IPS-11a (cell line): ENCODE measurements at regions not wholly inside any gene's neighbourhood (a gene's known extent, or its start where the extent isn't known, plus 50 kb on each side); places are given as distances from the start of the nearest gene placed in this dataset.

Source experiments
- H3K4me3 ChIP-seq: one replicate; pipeline ENCODE4 v1.5.1; 2013; ENCODE audit warnings: low read depth, low read length, control low read depth

DNA sequence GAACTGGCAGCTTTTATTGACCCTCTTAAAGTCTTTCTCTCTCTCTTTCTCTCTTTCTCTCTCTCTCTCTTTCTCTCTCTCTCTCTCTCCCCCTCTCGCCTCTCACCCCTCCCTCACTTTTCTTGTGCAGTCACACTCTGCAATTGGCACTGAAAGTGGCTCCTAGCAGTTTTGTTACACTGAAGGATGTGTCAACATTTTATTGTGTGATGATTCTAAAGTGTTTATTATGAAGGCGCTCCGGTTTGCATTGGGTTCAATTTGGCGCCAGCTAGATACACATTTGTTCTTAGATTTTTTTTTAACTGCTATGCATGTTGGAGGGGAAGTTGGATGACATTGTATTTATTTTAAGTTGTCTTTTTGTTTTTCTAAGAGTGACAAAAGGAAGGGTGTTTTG lies 64.0 kb upstream of the CHRM3 start:
- no peak overlapping the region for H3K4me3 ChIP-seq

DNA sequence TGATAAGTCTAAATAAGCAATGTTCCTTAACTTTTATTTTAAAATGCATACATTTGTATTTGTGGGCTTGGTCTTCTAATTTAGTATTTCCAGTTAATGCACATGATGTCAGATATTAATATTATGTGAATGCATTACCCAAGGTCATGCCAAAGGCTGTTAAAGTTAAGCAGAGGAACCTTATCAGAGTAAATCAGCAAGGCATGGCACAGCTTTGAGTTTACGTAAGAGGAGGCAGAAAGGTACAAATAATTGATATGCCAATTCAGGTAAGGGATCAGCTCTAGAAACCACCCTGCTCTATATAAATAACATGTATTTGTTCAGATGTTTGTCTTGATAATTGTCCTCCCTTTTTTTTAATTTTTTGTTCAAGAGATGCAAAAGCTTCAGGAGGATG lies 64.5 kb upstream of the CHRM3 start:
- no peak overlapping the region for H3K4me3 ChIP-seq

DNA sequence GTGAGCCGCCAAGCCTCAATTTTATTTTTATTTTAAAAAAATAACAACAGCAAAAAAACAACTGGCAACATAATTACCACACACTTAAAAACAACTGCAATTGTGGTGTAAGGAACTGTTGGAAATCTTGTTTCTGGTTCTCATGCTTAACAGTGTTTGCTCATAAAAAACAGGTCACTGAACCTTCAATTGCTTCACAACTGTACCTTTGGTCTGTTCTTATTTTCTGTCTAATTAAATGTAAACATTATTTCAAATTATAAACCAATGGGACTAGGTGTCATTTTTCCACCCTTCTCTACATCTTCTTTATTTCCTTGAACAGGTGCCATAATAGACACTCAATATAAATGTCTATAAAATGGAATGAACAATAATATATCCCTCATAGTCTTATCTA lies 68.4 kb upstream of the CHRM3 start:
- no peak overlapping the region for H3K4me3 ChIP-seq

DNA sequence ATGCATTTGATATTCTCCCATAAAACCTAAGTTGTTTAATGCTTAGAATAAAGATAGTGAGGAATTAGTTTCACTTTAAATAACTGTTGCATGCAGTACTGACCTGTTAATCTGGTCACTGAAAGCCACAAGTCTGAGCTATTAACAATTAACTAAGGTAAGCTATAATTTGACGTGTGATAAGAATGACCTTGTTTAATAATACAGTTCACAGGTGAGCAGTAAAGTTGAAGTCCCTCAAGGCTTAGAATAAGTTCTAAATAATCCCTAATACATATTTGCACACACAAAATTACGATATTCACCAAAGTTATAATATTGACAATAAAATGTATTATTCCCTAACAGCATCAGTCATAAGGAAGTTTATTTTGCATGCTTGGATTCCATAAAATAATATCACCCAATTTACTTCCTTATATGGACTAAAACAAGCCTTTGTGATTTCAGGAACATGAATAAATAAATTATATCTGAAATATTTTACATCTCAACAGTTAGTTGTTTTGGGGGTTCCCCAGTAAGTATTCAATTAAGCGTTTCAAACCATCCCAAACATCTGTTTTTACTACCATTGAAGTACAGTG lies 70.6 kb upstream of the CHRM3 start:
- H3K4me3 ChIP-seq, result no peak overlapping the region

DNA sequence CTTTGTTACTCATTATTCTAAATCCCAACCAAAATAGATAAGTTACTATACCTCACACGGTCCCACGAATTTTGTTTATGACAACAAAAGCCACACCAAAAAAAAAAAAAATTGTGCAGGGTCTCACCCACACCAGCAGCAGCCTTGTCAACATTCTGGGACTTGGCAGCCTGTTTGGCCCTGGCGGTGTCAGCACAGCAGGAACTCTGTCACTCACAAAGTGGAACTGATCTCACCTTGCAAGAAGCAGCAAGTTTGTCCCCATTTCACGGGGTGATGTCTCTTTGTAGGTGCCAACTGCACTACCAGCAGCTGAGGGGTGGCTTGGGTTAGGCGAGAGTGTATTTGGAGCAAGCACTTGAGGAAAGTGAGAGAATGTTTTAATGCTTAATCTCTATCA lies 75.0 kb upstream of the CHRM3 start:
- no peak overlapping the region for H3K4me3 ChIP-seq

DNA sequence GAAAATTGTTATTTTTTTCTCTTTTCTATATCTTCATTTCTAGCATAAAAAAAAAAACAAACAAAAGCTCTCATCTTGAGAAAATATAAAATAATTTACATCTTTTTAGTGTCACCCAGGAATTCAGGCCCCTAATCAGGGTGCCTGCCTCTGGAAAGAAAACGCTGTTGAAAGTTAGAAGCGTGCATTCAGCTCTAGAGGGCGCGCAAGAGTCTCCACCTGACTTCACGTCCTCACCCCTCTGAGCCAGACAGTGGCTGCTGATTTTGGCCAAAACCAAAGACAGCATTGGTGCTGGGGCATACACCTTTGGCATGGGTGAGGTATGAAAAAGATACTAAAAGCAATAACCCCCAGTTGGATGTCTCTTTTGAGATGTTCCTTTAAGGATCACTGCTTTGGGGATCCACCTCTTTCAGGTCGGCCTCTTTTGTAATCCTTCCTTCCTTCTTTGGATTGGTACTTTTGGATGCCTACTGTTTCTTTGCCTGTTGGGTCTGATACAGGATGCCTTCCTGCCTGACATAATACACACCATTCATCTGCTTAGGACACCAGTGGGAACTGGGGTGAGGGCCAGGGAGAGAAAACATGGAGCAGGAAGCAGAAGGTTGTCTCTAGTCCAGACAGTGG lies 77.6 kb upstream of the CHRM3 start:
- H3K4me3 ChIP-seq, result no peak overlapping the region

DNA sequence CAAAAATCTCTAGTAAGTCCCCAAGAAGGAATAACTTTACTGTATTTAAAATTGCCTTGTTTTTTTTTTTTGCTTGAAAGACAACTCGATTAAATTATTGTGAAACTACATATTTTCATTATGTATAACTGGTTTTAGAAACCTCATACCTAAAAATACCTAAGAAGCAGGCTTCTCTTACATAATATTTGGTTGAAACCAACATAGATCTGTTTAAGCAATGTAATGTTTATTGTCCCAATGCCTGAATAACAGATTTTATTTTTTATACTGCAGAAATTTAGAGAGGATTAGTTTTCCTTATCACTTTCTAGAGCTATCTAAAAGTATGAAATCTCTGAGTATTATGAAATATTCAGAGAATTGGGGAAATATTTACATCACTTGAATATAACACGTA lies 78.5 kb upstream of the CHRM3 start:
- H3K4me3 ChIP-seq, result no peak overlapping the region

DNA sequence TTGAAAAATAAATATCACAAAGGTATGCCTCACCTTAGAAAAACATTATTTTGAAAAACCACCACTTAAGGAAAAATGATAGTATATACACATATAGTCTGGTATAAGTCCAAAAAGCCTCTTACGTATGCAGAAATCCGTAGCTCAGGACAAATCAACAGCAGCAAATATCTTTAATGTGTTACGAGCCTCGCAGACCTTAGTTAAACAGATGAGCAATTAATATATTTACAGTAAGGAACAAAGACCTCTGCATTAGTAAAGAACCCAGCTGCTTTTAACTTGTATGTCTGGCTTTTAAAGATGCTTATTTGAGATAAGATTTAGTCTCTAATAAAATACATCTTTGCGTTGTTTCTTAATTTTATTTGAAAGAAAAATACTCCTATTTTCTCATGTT lies 79.9 kb upstream of the CHRM3 start:
- H3K4me3 ChIP-seq, result no peak overlapping the region

DNA sequence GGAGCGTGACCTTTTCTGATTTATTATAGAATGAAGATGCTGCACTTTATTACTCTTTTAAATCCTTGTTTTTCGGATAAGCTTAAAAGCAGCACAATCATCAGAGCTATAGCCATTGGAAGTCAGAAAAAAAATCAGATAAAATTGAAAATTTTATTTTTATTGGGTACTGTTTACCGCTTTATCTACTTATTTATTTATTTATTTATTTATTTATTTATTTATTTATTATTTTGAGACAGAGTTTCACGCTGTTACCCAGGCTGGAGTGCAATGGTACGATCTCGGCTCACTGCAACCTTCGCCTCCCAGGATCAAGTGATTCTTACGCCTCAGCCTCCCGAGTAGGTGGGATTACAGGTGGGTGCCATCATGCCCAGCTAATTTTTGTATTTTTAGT lies 83.1 kb upstream of the CHRM3 start:
- H3K4me3 ChIP-seq, result no peak overlapping the region

DNA sequence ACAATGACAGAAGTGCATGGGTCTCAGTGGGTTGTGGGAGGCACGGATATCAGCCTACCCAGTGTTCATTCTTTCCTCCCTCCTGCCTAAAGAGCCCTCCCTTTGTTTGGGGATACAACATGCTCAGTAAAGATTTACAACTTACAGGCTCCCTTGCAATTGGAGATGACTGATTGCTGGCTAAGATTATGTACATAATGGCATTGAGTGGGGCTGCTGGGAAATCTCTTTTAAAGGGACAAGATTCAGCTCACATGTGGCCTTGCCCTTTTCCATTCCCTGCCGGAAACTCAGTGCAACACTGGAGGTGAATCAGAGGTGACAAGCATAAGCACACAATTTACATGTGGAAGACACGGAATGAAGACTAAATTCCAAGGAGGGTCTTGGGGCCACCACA lies 83.7 kb upstream of the CHRM3 start:
- no peak overlapping the region for H3K4me3 ChIP-seq

DNA sequence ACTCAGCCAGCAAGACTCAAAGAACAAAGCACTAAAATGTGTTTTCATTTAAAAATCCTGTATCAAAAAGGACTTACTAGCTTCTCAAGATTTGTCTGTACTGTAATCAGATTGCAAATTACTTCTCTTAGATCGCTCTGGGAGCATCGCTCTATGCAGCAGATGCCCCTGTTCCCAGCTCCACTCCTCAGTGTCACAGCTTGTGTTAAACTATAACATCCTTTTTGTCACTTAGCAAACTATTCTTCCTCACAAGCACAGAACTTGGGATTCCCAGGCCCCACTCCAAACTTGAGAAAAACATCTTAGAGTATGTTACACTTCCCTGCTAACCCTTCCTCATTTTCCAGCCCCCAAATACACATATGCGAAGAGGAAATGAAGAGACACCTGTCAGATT lies 85.1 kb upstream of the CHRM3 start:
- no peak overlapping the region for H3K4me3 ChIP-seq

DNA sequence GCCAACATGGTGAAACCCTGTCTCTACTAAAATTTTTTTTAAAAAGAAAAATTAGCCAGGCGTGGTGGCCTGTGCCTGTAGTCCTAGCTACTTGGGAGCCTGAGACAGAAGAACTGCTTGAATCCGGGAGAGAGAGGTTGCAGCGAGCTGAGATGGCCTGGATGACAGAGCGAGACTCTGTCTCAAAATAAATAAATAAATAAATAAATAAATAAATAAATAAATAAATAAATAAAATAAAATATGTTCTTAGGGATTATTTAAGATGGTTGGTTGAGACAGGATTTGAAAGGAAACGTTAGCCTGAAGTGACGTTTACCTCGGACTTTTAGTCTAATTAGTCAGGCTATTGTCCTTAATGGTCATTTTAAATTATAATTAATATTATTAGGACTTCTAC lies 88.5 kb upstream of the CHRM3 start:
- no peak overlapping the region for H3K4me3 ChIP-seq

DNA sequence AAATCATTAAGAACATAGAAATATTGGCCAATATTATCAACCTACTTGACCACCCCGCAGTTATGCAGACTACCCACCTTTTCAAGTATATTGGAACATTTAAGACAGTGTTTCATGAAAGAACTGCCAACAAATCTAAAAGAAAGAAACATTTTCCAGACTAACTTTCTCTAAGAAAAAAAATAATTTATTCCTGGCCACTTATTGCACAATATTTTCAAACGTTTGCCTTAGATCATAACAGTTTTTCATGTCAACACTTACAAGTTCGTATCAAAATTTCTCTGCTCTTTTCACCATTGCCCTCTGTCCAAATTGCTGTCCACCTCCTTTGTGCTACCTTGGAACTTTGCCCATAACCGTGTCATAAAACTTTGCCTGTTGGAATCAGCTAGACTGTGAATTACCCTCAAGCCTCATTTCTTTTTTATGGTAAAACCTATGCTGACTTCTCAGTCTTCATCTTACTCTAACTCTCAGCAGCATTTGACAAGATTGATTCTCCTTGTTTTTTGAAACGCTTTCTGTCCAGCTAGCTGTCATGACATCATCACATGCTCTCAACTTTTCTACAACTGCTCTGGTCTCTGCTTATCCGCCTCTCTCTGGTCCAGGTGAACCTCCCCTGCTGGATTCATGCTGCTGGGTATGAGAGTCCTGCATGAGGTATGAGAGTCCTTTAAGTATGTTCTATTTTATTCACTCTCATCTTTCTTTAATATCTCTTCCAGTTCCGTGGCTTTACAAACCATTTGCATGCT lies 92.8 kb upstream of the CHRM3 start:
- H3K4me3 ChIP-seq, result no peak overlapping the region

DNA sequence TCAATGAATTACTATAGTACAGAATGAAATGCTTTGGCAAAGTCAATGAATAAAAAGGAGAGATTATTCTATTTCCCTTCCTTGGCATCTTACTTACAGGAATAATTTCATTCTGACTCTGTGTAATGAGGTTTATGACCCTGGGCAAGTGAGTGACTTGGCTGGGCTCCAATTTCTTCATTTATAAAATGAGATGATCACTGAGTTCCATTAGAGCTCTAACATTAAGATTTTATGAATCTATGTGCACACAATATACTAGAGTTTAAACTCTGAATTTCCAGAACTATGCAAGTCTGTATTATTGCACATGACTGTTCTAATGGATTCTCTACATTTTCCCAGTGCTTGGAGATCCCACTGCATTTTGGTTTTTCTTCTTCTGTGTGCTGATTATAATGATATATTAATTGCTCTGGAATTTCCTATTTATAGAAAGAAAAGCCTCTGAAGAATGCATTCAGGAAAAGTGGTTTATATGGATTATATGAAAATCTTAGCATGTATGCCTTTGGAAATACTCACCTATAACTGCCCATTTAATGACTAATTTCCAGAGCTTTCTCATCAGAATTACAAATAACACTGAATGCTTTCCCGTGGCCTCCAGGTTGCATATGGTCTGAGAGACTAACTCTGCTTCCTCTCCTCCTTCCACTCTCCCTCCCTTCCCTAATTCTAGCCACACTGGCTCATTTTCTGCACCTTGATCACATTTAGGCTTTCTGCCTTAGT lies 97.4 kb upstream of the CHRM3 start:
- no peak overlapping the region for H3K4me3 ChIP-seq

DNA sequence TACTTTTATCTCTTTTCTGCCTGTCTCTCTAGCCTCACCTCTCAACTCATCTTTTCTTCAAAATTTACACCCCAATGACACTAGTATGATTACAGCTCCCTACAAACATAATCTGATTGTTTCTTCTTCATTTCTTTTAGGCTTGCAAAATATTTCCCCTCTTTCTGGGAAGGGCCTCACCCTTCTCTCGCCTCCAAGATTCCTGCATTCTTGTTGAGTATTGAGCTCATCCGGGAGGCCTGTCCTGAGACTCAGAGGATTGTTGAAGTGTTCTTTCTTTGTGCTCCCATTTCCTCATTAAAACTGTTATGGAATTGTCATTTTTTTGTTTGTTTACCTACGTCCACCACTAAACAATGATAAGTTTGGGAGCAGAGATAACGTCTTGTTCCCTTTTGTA lies 99.1 kb upstream of the CHRM3 start:
- no peak overlapping the region for H3K4me3 ChIP-seq

DNA sequence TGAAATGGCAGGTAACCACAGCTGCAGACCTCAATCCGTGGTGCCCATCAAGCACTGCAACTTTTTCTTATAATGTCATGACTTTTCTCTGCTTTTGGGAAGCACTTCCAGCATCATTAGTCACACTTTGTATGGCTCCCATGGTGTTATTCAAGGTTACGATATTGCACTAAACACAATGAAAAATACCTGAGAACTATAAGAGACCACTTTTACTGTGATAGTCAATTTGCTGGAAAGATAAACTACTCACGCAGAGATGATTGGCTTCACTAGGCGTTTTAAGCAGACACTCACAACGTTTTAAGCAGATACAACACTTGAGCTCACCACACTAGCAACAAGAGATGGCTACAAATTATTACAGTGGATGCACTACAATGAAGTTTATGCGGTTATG lies 103.2 kb upstream of the CHRM3 start:
- no peak overlapping the region for H3K4me3 ChIP-seq

DNA sequence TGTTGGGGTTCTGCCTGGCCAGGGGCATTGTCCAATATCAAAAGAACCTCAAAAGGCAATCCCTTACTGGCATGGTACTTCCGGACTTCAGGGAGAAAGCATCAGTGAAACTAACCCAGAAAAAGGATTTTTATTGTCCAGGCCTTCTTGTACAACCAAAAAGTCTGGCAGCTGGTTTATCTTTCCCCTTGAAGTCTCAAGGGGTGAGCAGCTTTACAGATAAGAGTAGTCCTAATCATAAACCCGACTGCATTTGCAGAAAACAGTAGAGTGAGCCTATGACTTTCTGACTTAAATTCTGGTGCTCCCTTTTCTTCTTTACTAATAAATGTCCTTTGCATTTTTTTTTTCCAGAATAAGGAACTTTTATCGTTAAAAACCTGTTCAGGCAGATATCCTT lies 104.0 kb upstream of the CHRM3 start:
- no peak overlapping the region for H3K4me3 ChIP-seq

DNA sequence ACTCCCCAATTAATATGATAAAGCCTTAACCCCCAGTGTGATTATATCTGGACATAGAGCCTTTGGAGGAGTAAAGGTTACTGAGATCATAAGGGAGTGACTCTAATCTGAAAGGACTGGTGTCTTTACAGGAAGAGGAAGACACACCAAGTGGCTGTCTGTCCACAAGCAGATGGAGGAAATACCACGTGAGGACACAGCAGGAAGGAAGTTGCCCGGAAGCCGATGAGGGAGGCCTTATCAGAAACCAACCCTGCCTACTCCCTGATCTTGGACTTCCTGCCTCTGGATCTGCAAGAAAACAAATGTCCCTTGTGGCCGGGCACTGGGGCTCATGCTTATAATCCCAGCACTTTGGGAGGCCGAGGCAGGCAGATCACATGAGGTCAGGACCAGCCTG lies 110.3 kb upstream of the CHRM3 start:
- no peak overlapping the region for H3K4me3 ChIP-seq

DNA sequence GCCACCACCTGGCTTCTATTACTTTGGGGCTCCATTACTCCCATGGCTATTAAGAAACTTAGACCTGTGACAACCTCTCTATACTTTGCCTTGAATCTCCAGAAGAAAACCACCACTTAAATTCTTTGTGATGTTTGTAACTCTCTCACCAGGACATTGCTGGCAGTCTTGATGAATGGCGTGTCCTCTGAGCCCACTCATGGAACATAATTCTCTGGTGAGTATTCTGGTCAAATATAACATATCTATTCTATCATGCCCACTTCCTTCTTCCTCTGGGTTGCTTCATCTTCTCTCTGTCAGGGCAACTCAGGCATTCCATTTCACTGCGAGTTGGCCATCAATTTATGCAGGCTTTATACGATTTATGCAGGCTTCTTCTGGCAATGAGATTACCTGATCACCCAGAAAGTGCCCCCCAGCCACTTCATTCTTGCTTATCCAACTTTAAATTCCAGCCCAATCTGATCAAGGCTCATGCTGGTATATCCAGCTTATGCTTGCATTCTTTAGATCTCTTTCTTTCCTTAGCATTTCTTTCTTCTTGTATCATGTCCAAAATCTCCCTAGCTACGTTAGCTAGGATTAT lies 112.0 kb upstream of the CHRM3 start:
- no peak overlapping the region for H3K4me3 ChIP-seq

DNA sequence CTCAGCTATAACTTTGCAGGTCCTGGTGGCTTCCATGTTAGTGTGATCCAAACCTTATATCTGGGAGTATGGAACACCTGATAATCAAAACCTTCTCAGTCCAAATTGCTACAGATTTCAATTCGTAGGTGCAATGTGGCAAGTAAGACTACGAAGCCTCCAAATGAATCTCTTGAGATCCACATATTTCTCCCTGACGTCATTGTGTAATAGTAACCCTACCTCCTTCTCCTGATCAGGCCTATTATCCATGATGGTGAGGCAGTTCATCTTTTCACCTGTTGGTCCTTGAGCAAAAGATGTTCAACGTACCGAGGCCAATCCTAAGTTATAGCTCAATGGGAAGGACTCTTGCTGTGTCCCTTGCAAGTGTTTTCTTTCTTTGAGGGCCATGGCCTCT lies 115.9 kb upstream of the CHRM3 start:
- no peak overlapping the region for H3K4me3 ChIP-seq

DNA sequence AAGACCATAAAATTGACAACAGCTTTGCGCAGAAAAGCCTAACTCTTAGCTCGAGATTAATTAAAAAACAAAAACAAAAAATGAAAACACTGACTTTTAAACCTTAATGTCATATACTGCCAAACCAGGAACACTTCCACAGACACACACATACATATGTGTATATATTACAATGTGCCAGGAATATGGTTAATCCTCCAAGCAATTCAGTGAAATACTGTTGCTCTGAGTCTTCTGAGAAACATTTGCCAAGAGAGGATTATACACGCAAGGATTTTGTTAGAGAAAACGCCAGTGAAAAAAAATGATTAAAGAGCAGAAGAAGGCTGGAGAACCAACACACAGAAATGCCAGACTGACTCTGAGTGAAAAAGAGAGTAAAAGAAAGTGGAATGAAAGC lies 116.7 kb upstream of the CHRM3 start:
- H3K4me3 ChIP-seq, result no peak overlapping the region

DNA sequence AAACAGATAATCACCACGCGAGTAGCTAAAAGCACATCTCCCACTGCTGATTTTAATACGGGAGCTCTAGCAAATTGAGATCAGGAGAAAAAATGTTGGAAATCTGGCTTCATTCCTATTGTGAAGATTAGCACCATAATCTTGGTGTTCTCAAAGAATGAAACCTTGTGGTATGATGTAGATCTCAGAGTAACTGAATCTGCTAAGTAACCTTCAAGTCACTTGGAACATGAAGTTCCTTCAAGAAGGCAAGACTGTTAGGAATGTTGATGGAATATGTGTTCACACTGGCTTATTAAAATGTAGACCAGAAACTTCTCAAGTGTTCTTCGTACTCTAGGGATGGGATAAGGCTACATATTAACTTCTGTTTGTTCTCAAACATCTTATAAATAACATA lies 117.4 kb upstream of the CHRM3 start:
- no peak overlapping the region for H3K4me3 ChIP-seq
